Lower lobe of right lung (tissue), 2 donors: ENCODE measurements at regions not wholly inside any gene's neighbourhood (a gene's known extent, or its start where the extent isn't known, plus 50 kb on each side); places are given as distances from the start of the nearest gene placed in this dataset.
"Not testable (repeated sequence)": the region's sequence is repeated elsewhere in the genome, so short reads cannot be mapped to it uniquely, and the experiment has no call there.

Experiments
- ATAC-seq, 2 donors: fragments of 200-7000 bp; cut with Tn5 transposase; one replicate each; pipeline ENCODE4 v1.9.1; 2020 to 2022; ENCODE audit warnings: mild to moderate bottlenecking in 2 of 2, moderate library complexity in 2 of 2
- DNase-seq: peaks from one replicate; pipeline ENCODE4 v3.0.0-alpha.2; 2020
- H3K27ac ChIP-seq: fragments of 200-600 bp; one replicate; pipeline ENCODE4 v1.8.0; 2022
- H3K27me3 ChIP-seq: fragments of 200-600 bp; one replicate; pipeline ENCODE4 v1.8.0; 2022; ENCODE audit warnings: low read depth
- H3K36me3 ChIP-seq: fragments of 200-600 bp; one replicate; pipeline ENCODE4 v1.8.0; 2022; ENCODE audit warnings: mild to moderate bottlenecking
- H3K4me1 ChIP-seq: fragments of 200-600 bp; one replicate; pipeline ENCODE4 v1.8.0; 2022
- H3K4me3 ChIP-seq: fragments of 200-600 bp; one replicate; pipeline ENCODE4 v1.8.0; 2022; ENCODE audit warnings: mild to moderate bottlenecking
- H3K9me3 ChIP-seq: fragments of 200-600 bp; one replicate; pipeline ENCODE4 v1.8.0; 2022
- intact Hi-C: fragments of 100-400 bp; cut with DNase I; formaldehyde crosslinking; loops from one replicate; pipeline ENCODE4 v1.11.0; 2022
- TF ChIP-seq, protein P1 (sequence below): fragments of 200-600 bp; IDR thresholded peaks from one replicate; pipeline ENCODE4 v1.8.0; 2022; ENCODE audit warnings: antibody characterized with exemption, mild to moderate bottlenecking
- donor health status: DM: no; HTN: yes; CAD: no; lungs with severe emphysema.

GRCh38 chr4:171521726-171522125, 291.5 kb upstream of the GALNTL6 start:
- Histone ChIP-seq H3K9me3 (no peaks in the 10 kb centered on the region), H3K27me3 (no peaks in the 10 kb centered on the region), H3K36me3 (no peaks in the 10 kb centered on the region), H3K27ac (no peak overlapping the region), H3K4me3 (no peak overlapping the region), H3K4me1 (no peaks in the 10 kb centered on the region)
- intact Hi-C loops = no loop called here
- ATAC-seq (no peak), DNase-seq (no peak)
- TF ChIP-seq, protein P1, sequence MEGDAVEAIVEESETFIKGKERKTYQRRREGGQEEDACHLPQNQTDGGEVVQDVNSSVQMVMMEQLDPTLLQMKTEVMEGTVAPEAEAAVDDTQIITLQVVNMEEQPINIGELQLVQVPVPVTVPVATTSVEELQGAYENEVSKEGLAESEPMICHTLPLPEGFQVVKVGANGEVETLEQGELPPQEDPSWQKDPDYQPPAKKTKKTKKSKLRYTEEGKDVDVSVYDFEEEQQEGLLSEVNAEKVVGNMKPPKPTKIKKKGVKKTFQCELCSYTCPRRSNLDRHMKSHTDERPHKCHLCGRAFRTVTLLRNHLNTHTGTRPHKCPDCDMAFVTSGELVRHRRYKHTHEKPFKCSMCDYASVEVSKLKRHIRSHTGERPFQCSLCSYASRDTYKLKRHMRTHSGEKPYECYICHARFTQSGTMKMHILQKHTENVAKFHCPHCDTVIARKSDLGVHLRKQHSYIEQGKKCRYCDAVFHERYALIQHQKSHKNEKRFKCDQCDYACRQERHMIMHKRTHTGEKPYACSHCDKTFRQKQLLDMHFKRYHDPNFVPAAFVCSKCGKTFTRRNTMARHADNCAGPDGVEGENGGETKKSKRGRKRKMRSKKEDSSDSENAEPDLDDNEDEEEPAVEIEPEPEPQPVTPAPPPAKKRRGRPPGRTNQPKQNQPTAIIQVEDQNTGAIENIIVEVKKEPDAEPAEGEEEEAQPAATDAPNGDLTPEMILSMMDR = no peak

- no peaks in the 10 kb centered on the region for H3K4me1 ChIP-seq
- H3K36me3 ChIP-seq = no peaks in the 10 kb centered on the region
- ATAC-seq (no peak), DNase-seq (no peak)
- intact Hi-C loops = no loop called here
- TF ChIP-seq, protein P1 = no peak
- H3K4me3 ChIP-seq = no peak overlapping the region
- no peaks in the 10 kb centered on the region for H3K27me3 ChIP-seq
- H3K9me3 ChIP-seq = no peaks in the 10 kb centered on the region
- H3K27ac ChIP-seq = no peak overlapping the region
Observed at GRCh38 chr4:171519457-171519856, 293.7 kb upstream of the GALNTL6 start.

DNA sequence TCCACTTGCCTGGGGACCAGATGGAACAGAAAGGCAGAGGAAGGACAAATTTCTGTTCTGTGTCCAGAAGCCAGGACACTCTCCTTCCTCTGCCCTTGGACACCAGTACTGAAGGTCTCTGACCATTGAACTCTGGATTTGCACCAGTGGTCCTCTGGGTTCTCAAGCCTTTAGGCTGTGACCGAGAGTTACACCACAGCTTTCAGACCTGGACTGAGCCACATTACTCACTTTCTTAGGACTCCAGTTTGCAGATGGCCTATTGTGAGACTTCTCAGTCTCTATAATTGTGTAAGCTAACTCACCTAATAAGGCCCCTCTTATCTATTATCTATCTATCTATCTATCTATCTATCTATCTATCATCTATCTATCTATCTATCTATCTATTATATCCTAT, 295.3 kb upstream of the GALNTL6 start:
- H3K36me3 ChIP-seq = no peaks in the 10 kb centered on the region
- TF ChIP-seq, protein P1 = no peak
- intact Hi-C loops = no loop called here
- H3K27ac ChIP-seq = no peak overlapping the region
- no peak for DNase-seq
- H3K27me3 ChIP-seq = no peaks in the 10 kb centered on the region
- H3K4me1 ChIP-seq = no peaks in the 10 kb centered on the region
- no peak overlapping the region for H3K4me3 ChIP-seq
- no peak for ATAC-seq
- no peaks in the 10 kb centered on the region for H3K9me3 ChIP-seq

GRCh38 chr4:171516694-171517093, 296.5 kb upstream of the GALNTL6 start:
- Histone ChIP-seq H3K4me1 (no peaks in the 10 kb centered on the region), H3K36me3 (no peaks in the 10 kb centered on the region), H3K9me3 (no peaks in the 10 kb centered on the region), H3K4me3 (no peak overlapping the region), H3K27me3 (no peaks in the 10 kb centered on the region), H3K27ac (no peak overlapping the region)
- ATAC-seq = no peak
- intact Hi-C loops = no loop called here
- no peak for DNase-seq
- TF ChIP-seq, protein P1 = no peak

GRCh38 chr4:171484681-171485080, 328.5 kb upstream of the GALNTL6 start:
- Histone ChIP-seq H3K27ac (no peak overlapping the region), H3K4me1 (no peaks in the 10 kb centered on the region), H3K4me3 (no peak overlapping the region), H3K36me3 (no peaks in the 10 kb centered on the region), H3K27me3 (no peaks in the 10 kb centered on the region), H3K9me3 (no peaks in the 10 kb centered on the region)
- DNase-seq (no peak), ATAC-seq (no peak)
- TF ChIP-seq, protein P1 = no peak
- intact Hi-C loops = no loop called here

DNA sequence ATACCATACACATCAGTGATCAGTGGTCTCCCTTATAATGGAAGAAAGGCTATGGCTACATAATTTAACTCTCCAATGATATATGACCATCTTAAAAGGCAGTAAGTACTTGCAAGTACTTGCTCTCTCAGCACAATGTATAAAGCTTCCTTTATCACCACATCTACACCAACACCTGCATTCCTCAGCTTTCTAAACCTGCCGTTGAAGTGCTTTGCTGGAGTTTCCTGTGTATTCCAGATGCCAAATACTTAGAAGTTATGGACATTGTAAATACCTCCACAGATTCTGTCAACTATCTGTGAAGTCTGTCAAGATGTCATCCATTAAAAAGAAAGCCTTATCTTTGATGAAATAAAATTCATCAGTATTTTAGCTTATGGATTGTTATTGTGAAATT, 335.0 kb upstream of the GALNTL6 start:
- TF ChIP-seq, protein P1 = no peak
- no peak for DNase-seq
- intact Hi-C loops = no loop called here
- H3K27me3 ChIP-seq = no peaks in the 10 kb centered on the region
- no peaks in the 10 kb centered on the region for H3K36me3 ChIP-seq
- no peaks in the 10 kb centered on the region for H3K4me1 ChIP-seq
- no peaks in the 10 kb centered on the region for H3K9me3 ChIP-seq
- H3K27ac ChIP-seq = no peak overlapping the region
- no peak for ATAC-seq
- no peak overlapping the region for H3K4me3 ChIP-seq

DNA sequence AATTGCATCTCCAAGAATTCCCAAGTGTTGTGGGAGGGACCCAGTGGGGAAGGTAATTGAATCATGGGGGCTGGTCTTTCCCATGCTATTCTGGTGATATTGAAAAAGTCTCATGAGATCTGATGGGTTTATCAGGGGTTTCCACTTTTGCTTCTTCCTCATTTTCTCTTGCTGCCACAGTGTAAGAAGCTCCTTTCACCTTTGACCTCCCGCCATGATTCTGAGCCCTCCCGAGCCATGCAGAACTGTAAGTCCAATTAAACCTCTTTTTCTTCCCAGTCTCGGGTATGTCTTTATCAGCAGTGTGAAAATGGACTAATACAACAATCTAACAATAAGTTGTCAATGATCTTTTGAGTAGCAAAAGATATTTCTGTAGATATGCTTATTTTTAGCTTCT, 338.1 kb upstream of the GALNTL6 start:
- H3K27ac ChIP-seq, intact Hi-C loops, DNase-seq: not testable (repeated sequence)

More for the DNA sequence above, 338.1 kb upstream of the GALNTL6 start:
- H3K9me3 ChIP-seq, H3K36me3 ChIP-seq, H3K27me3 ChIP-seq, H3K4me1 ChIP-seq, ATAC-seq, H3K4me3 ChIP-seq: not testable (repeated sequence)
